ENCODE measurements at regions not wholly inside any gene's neighbourhood (a gene's known extent, or its start where the extent isn't known, plus 50 kb on each side); places are given as distances from the start of the nearest gene placed in this dataset.

DNA sequence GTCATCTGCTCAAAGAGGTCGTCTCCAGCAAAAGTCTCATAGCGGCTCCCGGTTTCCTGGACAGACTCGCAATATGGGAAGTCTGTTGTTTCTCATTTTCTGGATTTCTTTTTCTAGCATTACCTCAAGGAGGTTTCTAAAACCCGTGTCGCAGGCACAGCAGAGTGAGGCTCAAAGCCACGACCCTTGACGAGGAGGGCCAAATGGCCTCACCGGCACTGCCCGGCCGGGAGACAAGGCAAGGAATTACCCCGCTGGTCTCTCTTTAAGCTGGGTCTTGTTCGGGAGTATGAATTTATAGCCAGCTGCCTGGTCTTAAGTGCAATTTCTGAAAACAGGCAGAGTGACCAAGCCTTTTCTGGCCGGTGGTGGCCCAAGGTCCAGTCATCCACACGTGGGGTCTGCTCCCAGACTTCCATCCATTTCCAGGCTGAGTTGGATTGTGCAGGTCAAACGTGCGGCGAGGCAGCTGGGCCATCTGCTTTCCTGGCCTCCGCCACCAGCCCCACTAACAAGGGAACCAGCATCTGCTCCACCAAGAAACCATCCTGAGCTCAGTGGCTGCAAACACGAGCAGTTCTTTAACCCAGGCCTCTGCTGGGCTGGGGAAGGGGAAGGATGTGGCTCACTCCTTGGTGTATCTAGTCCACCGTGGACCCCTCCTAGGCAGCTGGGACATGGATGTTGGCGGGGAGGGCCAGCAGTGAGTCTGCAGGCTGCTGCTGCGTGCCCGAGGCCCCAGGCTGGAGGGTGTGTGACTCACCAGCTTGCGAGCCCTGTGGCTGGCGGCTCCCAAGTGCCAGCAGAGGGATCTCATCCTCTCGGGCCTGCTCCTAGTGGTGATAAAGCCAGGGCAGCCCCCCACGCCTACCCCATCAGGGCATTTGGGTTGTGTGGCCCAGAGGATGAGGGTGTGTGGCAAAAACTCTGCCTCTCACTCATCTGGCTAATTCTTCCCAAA is 55.6 kb upstream of the COL5A1 start:
- in situ Hi-C loops (cut with HindIII; ENCODE audit: low pct_unique_long_range_greater_than_20kb, low sequenced_read_pairs): no loop called here
- no peak for DNase-seq (ENCODE audit: low read depth, low spot score)

- no peak for DNase-seq (ENCODE audit: low read depth, low spot score)
- in situ Hi-C loops (cut with HindIII; ENCODE audit: low pct_unique_long_range_greater_than_20kb, low sequenced_read_pairs): no loop called here
Observed at GRCh38 chr9:134589748-134590147, 51.9 kb upstream of the COL5A1 start.

GRCh38 chr9:134590240-134591081 is 51.1 kb upstream of the COL5A1 start:
- DNase-seq (ENCODE audit: low read depth, low spot score): no peak
- in situ Hi-C loops (cut with HindIII; ENCODE audit: low pct_unique_long_range_greater_than_20kb, low sequenced_read_pairs): no loop called here

GRCh38 chr9:134591082-134591571 is 50.5 kb upstream of the COL5A1 start:
- in situ Hi-C loops (cut with HindIII; ENCODE audit: low pct_unique_long_range_greater_than_20kb, low sequenced_read_pairs): no loop called here
- DNase-seq (ENCODE audit: low read depth, low spot score): no peak

GRCh38 chr9:134591573-134591981 is 50.0 kb upstream of the COL5A1 start:
- in situ Hi-C loops (cut with HindIII; ENCODE audit: low pct_unique_long_range_greater_than_20kb, low sequenced_read_pairs): no loop called here
- DNase-seq (ENCODE audit: low read depth, low spot score): no peak

Measured in SK-MEL-5 (cell line).